NCI-H1436 (cell line): ENCODE measurements at regions not wholly inside any gene's neighbourhood (a gene's known extent, or its start where the extent isn't known, plus 50 kb on each side); places are given as distances from the start of the nearest gene placed in this dataset.
A peak's percentile ranks its signal among the peaks of the same experiment; 100 is the strongest.
"Not testable (repeated sequence)": the region's sequence is repeated elsewhere in the genome, so short reads cannot be mapped to it uniquely, and the experiment has no call there.

Experiments used
- DNase-seq: peaks from one replicate; lab custom pipeline; 2025; lab: John Stamatoyannopoulos, UW

DNA sequence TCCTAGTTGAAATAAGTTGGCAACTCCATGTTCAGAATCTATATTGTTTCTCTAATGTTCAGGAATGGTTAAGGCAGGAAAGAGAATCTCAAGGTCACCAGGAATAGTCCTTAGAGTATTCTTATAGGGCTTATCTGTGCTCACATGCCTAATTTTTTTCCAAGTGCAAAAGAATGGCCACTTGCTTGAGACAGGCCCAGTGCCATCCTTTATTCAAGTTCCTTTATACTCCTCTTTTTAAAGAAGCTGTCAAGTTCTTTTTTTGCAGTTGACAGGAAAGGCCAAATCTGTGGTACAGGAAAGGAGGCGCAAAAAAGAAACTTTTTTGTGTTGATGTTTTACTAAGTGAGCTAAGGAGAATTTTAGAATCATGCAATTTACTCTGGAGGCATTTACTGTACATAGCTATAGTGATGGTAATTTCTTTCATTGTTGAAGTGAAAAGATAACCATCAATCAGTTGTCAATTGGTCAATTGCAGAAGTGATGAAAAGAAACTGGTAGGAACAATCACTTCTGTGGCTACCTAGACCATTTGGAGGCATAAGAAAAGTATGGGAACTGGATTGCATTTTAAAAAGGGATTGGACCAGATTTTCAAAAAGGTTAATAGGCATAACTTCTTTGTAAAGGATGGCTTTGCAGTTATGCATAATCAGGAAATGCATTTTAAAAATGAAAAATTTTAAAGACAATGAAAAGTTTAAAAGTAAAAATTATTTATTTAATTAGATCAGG, 102.5 kb upstream of the SOX2 start:
- no peak for DNase-seq

DNA sequence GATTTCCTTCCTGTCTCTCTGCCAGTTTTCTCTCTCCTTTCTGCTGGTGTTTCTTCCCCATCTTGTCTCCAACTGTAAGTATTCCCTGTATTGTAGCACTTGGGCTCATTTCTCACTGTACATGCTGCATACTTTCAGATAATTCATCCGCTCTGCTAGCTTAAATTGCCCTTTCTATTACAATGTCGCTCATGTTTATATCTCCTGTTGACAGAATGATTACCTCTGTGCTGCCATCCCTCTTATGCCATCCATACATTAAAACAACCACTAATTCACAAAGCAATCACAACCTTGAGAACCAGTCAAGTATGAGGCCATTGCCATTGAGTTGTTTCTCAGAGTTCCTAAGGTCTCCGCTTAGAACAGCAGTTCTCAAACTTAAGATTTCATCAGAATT, 107.5 kb upstream of the SOX2 start:
- no peak for DNase-seq

- DNase-seq, result no peak
These were observed 115.6 kb upstream of the SOX2 start for GRCh38 chr3:181596126-181596525.

DNA sequence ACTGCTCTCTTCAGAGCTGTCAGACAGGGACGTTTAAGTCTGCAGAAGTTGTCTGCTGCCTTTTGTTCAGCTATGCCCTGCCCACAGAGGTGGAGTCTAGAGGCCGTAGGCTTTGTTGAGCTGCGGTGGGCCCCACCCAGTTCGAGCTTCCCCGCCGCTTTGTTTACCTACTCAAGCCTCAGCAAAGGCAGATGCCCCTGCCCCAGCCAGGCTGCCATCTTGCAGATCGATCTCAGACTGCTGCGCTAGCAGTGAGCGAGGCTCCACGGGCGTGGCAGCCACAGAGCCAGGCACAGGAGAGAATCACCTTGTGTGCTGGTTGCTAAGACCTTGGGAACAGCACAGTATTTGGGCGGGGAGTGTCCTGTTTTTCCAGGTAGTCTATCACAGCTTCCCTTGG, 120.8 kb upstream of the SOX2 start:
- not testable (repeated sequence) for DNase-seq

DNA sequence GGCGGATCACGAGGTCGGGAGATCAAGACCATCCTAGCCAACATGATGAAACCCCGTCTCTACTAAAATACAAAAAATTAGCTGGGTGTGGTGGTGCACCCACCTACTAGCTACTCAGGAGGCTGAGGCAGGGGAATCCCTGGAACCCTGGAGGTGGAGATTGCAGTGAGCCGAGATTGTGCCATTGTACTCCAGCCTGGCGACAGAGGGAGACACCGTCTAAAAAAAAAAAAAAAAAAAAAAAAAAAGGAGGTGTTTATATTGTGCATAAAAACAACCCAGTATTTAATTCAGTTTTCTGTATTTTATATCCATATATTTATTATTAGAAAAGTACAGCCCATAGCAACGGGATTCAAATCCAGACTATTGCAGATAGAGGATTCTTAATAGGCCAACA, 129.1 kb upstream of the SOX2 start:
- no peak for DNase-seq

DNA sequence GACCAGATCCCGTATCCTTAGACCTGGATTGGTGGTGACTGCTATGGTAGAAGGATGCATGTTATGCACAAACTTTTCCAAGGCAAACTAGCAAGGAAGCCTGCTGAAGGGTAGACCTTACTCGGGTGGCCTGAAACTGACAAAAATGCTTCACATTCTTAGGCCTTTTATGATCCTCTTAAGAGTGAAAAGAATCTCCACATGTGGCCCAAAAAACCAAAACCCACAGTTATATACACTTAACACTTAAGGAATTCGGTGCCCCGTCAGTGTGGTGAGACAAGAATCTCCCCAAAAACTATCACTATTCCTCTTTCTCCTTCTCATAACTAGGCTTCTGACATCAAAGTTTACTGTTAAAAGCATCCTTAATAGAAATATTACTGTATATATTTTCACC, 130.1 kb upstream of the SOX2 start:
- DNase-seq, result no peak

GRCh38 chr3:181578743-181579142, 133.0 kb upstream of the SOX2 start:
- no peak for DNase-seq

DNA sequence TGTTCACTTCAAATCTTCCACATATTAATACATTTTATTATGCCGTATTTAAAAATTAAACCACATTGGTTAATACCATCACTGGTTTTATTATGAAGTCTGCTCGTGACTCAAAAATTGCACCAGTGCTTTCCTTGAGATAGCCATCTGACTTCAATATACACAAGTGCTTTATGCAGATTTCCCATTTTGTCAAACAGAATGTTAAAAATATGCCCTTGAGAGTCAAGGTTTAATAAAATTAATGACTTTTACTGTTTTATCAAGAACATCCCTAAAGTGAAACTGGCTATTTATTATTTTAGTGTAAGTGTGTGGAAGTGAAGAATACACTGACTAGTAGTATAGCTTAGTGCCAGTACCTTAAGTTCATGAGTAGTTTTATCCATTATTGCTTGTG, 139.3 kb upstream of the SOX2 start:
- no peak for DNase-seq

- no peak for DNase-seq
These were observed 141.3 kb upstream of the SOX2 start for GRCh38 chr3:181570472-181570871.

- DNase-seq, result no peak
These were observed 142.3 kb upstream of the SOX2 start for GRCh38 chr3:181569356-181569940.

DNA sequence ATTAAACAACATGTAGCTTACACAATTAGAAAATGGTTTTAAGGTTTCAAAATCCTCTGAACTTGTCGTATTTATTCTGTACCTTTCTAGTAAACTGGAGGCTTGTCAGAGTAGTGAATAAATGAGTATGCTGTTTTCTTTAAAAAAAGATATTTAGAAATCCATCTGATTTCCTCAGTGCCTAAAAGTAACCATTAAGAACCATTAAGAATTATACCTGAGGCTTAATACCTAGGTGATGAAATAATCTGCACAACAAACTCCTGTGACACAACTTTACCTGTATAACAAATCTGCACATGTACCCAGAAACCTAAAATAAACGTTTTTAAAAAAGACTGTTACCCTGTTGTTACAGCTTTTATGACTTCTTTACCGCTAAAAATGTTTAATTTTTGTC, 143.0 kb upstream of the SOX2 start:
- no peak for DNase-seq

DNA sequence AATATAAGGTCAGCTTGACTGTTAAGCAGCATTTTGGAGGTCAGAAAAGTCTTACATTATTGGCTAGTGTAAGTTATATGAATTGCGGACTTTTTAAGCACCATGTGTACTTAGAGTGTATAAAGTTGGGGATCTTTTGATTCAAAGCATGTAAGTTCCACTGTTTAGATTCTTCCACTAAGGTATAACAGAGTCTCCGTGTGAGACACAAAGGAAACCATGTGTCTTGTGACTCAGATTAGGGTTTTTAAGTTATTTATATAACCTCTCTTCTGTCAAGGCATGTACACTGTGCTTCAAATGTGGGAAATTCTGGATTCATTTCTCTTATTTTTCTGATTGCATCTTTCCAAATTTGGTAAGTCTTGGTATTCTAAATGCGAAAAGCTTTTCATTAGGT, 143.5 kb upstream of the SOX2 start:
- DNase-seq, result no peak

- no peak for DNase-seq
These were observed 144.2 kb upstream of the SOX2 start for GRCh38 chr3:181567311-181568075.

DNA sequence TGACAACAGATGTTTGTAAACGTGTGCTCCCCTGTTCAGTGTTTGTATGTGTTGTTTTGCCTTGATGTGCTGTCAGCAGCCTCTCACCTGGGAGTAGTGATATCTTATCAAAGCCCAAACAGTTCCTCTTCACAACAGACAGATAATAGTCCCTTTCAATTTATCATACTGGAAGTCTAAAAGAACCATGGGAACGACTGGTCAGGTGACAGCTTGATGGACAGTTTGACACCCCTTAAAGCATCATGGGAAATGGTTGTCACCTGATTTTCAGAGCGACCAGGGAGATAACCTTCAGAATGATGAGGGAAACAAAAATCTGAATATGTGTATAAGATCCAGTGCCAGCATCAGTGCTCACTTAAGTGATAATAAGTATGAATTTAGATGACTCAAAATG, 146.3 kb upstream of the SOX2 start:
- DNase-seq, result no peak

DNA sequence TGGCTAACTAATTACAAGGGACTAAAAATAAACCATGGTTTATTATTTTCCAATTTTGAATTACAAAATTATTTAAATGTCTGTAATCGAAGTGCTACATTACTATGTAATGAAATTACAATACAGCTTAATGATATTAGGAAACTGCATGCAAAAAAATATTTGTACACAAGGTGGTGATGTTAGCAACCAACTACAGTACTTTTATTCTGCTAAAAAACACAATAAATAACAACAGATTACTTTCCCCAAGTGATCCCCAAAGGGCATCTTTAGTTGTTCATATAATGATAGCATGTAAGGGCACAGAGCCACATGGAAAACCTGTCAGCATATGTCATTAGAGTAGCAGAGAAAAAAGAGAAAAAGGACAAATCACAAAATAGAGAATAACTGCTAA, 147.5 kb upstream of the SOX2 start:
- no peak for DNase-seq

DNA sequence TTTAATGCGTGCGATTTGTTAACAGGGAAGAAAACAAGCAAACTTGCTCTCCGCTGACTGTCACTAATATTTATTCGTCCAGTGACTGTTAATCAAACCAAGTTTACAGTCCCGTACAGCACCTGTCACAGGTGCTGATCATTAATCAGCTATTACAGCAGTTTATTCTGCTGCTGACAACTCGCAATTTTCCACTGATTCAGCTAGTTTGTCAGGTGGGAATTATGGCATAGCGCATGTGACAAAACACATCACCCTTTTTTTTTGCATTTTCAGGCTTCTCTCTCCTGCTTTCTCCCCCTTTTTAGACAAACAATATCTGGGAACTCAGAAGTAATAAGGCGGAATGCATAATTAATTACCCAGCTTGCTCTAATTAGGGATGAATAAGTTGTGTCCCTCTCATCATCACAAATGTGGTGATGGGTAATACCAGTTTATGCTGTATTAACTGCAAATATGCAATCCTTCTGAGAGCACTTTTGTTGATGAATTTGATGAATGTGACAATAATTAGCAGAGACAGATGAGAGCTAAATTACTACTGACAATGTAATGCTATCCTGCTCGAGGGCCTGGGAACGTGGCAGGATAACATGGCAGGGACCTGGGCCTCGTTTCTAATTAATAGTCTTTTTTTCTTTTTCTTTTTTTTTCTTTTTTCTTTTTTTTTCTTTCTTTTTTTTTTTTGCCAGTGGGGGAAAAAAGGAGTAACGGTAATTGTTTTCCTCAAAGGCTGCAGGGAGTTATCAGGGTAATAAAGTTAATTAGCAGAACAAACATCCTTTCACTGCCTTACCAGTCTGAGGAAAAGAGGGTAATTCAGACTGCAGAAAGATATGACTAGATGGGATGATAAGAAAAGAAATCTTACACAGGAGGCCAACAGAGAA, 150.3 kb upstream of the SOX2 start:
- peak; percentile 18 for DNase-seq

DNA sequence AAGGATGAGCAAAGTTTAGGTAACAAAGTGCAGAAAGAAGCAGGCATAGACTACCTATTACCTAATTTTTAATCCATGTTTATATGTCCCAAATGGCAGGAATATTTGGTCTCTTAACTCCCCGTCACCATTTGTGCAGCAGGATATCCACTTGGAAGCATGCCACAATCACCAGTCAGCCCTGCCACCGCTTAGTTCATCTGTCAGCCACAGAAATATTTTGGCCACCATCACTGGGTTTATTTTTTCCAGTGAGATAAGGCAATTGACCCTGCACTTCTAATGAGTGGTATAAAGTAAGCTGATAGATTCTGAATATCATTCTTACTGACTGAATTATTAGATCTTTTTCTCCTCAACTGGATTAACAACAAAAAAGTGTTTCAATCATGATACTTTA, 152.9 kb upstream of the SOX2 start:
- no peak for DNase-seq

DNA sequence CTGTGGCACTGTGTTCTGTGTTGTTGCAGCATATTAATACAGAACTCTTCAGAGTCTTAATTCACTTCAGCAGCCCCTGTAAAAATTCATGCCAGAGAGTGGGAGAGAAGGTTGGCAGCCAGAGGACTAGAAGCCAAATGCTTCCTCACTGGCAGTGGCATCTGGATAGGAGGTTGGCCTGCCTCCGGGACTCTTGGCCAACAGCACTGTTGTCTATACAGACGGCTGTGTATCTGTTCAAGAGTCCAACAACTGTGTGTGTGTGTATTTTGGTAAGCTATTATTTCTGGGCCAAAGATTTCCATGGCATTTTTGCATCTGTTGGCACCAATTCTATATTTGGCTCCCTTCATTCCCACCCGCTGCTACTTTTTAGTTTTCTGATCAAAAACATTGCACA, 156.0 kb upstream of the SOX2 start:
- DNase-seq, result no peak

GRCh38 chr3:181554233-181554765, 157.4 kb upstream of the SOX2 start:
- DNase-seq, result no peak

GRCh38 chr3:181549266-181549665, 162.5 kb upstream of the SOX2 start:
- DNase-seq, result no peak

DNA sequence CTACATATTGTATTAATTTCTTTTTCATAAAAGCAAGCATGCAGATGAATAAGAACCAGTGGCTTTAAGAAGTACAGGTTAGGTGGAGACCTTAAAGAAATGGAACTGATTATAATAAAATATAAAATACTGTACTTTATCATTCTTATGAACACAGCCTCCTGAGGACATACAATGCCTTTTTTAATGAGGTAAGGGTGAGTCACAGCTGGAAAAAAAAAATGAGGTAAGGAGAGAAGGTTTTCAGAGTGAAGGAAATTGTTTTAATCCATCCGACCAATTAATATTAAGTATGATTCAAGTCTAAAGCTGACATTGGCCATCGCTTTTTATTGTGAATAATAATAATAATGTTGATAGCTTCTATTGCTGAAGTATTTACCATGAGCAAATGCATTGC, 170.3 kb upstream of the SOX2 start:
- DNase-seq, result no peak

GRCh38 chr3:181534781-181535221, 176.9 kb upstream of the SOX2 start:
- no peak for DNase-seq
